Upper lobe of left lung (tissue), 4 donors: ENCODE measurements at regions not wholly inside any gene's neighbourhood (a gene's known extent, or its start where the extent isn't known, plus 50 kb on each side); places are given as distances from the start of the nearest gene placed in this dataset.
"Not testable (repeated sequence)": the region's sequence is repeated elsewhere in the genome, so short reads cannot be mapped to it uniquely, and the experiment has no call there.

ENCODE experiments used
- CTCF ChIP-seq, 6 experiments: fragments of 450-650 bp in 4 of 6; fragments of 200-600 bp in 2 of 6; sonication (generic) in 2 of 6; IDR thresholded peaks; one replicate each; pipeline ENCODE4 v1.5.1; 2016 to 2019; ENCODE audit warnings: antibody characterized with exemption in 6 of 6
- EP300 ChIP-seq, 4 donors: sonication (generic); formaldehyde crosslinking; IDR thresholded peaks; one replicate each; pipeline ENCODE4 v1.5.1; 2017; ENCODE audit warnings: antibody characterized with exemption in 4 of 4, control low read depth in 2 of 4
- POLR2A ChIP-seq, 4 donors: fragments of 450-650 bp; IDR thresholded peaks; one replicate each; pipeline ENCODE4 v1.5.1; 2016 to 2017; ENCODE audit warnings: antibody characterized with exemption in 4 of 4, mild to moderate bottlenecking in 2 of 4
- POLR2AphosphoS5 ChIP-seq, 2 donors: sonication (generic); formaldehyde crosslinking; IDR thresholded peaks; one replicate each; pipeline ENCODE4 v1.5.1; 2017; ENCODE audit warnings: antibody characterized with exemption in 2 of 2

DNA sequence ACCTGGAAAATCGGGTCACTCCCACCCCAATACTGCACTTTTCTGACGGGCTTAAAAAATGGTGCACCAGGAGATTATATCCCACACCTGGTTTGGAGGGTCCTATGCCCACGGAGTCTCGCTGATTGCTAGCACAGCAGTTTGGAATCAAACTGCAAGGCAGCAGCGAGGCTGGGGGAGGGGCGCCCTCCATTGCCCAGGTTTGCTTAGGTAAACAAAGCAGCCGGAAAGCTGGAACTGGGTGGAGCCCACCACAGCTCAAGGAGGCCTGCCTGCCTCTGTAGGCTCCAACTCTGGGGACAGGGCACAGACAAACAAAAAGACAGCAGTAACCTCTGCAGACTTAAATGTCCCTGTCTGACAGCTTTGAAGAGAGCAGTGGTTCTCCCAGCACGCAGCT, 167.1 kb upstream of the PHACTR1 start:
- TF ChIP-seq CTCF, POLR2A, EP300, POLR2AphosphoS5 (IDR thresholded peaks at IDR 0.05): not testable (repeated sequence)
